Medulla oblongata (tissue), 1 donor: ENCODE measurements at regions not wholly inside any gene's neighbourhood (a gene's known extent, or its start where the extent isn't known, plus 50 kb on each side); places are given as distances from the start of the nearest gene placed in this dataset.

ENCODE experiments used
- DNase-seq: peaks from one replicate; pipeline ENCODE4 v3.0.0-alpha.2; 2015; ENCODE audit errors: extremely low spot score

GRCh38 chr13:112124141-112124540, 57.2 kb downstream of the SOX1 start:
- DNase-seq, result no peak

- DNase-seq, result no peak
Measured at GRCh38 chr13:112127564-112128330, 60.8 kb downstream of the SOX1 start.

GRCh38 chr13:112128331-112128610, 61.3 kb downstream of the SOX1 start:
- no peak for DNase-seq

DNA sequence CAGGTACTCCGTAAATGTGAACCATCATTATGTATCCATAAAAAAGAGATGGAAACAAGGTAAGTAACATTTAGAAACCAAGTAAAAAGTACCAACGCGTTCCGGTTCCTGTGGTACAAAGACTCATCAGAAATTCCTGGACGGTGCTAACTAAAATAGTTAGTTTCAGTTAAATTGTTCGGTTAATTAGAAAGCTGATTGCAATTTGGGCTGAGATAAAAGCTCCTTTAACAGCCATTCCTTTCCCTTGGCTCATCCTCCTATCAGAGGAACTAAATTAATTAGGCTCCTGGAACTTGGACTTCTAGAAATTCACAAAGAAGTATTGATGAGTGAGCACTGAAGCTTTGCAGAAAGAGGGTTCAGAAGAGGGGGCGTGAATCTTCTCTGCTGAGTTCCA, 63.5 kb downstream of the SOX1 start:
- no peak for DNase-seq

DNA sequence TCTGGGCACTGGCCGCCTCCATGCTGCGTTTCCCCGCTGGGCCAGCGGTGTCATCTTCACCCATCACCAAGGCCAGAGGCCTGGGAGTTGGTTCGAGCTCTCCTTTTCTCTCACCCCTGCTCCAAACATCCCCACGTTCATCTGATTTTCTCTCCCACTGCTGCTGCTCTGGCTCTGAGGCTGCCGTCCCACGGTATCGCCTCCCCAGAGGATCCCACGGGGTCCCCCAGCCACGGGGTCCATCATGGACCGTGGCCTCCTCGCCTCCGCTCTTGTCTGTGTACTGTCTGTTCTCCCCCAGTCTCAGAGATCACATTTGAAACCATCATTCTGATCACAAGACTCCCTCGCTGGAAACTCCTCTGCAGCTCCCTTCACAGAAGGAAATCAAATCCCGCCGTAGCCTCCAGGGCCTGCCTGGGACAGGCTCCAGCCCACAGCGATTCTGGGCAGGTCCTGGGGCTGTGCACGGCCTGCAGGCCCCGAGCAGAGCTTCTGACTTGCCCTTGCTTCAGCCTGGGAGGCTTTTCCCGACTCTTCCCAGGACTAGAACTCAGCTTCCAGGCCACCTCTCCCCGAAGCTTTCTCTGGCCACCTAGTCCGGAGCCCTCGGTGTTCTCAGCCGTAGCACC, 64.2 kb downstream of the SOX1 start:
- no peak for DNase-seq

- no peak for DNase-seq
Measured at GRCh38 chr13:112131713-112132113, 64.8 kb downstream of the SOX1 start.

GRCh38 chr13:112132142-112132541, 65.2 kb downstream of the SOX1 start:
- no peak for DNase-seq

DNA sequence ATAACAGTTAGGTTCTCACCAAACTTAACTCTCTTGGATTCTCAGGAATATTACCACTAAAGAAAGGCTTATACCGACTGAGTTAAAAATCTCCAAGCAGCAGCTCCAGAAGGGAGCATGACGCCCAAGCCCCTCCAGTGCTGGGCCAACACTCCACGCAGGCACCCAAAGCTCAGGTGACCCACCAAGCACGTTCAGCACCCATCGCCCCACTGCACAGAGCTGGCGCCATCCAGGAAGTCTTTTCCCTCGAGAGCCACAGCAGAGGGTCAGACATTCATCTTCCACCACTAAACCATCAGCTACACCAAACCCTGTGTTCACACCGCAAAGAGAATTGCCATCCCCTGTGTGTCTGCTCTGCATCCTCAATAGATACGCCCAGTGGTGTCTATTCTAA, 65.7 kb downstream of the SOX1 start:
- DNase-seq, result no peak

DNA sequence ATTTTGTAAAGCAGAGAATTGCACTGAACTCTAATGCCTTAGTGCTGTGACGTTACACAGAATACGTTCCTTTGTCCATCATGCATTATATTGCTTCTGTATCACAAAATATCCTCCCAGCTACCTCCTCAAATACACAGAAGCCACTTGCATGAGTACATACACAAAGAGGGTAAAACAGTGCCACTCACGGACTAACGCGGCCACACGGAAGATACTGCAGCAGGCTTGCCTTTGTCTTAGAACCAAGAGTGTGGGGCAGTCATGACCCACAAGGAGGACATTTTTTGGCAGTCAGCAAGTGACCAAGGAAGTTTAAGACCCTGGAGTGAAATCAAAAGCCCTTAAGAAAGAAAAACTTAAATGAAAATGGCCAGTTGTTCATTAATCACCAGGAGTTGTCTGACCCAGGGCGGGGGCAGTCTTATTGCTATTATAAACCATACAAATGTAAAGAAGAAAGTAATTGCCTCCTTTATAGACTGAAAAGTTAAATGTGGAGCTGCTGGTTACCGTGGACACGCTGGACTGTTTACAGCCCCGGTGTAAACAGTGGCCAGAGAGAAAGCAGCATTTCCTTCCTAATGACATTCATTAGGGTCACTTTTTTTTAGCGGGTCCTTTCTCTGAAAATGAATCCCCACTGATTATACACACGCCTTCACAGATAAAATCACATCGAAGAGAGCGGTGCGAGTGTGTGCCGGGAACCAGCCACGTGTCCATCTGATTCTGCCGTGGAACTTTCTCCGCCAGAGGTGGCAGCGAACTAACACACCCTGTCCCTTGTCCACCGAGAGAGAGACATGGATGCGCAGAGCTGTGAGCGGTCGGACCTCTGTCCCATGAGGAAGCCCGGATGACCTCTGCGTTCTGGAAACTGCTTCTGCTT, 66.8 kb downstream of the SOX1 start:
- DNase-seq, result no peak

DNA sequence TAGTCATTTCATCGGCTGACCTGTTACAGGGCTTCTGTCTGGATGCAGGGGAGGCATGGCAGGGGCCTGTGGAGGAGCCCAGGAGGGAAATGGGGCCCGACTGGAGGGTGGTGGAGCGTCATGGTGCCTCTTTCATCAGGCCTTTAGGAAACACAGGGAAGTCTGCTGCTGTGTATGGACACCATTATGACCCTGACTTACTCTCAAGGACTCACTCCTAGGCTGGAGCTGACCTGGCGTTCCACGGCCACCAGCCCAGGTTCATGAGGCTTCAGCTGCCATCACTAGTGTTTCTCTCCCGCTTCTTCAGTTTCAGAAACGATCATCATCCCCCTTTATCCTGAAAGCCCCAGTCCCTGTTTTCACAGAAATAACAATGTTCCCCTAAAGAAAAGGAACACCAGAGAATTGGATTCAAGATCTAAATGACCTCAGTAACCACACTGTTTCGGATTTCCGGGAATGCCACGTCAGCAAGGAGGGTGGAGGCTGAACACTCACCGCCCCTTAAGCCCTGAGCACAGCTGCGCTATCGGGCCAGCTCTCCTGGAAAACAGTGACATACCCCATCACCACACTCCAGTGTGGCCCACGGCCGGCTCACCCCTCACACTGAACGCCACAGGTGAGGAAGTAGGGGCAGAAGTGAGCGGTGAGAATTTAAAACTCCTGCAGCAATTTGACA, 67.6 kb downstream of the SOX1 start:
- no peak for DNase-seq

- no peak for DNase-seq
Measured at GRCh38 chr13:112136095-112136494, 69.1 kb downstream of the SOX1 start.

DNA sequence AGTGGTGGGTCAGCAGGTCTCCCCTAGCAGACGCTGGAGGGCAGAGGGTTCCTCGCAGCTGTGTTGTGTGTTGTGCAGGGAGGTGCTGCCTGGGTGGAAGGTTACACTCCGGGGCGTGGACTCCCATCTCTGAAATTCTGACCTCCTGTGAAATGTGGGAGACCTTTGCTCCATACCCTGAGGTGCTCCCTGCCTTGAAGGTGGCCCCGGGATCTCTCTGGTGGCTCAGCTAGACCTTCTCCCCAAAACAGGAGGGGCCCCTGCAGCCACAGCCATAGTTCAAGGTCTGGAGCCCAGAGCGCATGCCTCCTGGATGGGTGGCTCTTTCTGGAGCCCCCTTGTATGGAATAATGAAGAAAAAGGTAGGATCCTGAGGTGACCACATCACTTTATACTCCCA, 70.2 kb downstream of the SOX1 start:
- no peak for DNase-seq

DNA sequence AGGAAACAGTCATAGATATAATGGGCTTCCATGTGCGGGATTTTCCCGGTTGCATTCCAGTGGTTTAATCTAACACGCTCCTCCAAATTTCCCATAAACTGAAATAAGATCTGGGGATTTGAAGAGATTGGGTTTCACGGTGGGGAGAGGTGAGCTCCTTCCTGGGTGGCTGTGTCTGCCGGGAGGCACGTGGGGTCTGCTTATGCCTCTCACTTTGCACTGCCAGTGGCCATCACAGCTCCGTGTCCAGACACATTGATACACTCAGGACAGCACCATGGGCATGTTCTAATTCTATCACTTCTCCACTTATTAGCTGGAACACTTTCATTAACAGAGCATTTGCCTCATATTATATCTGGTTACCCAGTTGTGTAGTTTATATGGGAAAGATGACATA, 73.4 kb downstream of the SOX1 start:
- DNase-seq, result no peak

GRCh38 chr13:112141643-112142400, 74.9 kb downstream of the SOX1 start:
- no peak for DNase-seq

- no peak for DNase-seq
Measured at GRCh38 chr13:112142401-112142930, 75.5 kb downstream of the SOX1 start.

- DNase-seq, result no peak
Measured at GRCh38 chr13:112143046-112143752, 76.2 kb downstream of the SOX1 start.

DNA sequence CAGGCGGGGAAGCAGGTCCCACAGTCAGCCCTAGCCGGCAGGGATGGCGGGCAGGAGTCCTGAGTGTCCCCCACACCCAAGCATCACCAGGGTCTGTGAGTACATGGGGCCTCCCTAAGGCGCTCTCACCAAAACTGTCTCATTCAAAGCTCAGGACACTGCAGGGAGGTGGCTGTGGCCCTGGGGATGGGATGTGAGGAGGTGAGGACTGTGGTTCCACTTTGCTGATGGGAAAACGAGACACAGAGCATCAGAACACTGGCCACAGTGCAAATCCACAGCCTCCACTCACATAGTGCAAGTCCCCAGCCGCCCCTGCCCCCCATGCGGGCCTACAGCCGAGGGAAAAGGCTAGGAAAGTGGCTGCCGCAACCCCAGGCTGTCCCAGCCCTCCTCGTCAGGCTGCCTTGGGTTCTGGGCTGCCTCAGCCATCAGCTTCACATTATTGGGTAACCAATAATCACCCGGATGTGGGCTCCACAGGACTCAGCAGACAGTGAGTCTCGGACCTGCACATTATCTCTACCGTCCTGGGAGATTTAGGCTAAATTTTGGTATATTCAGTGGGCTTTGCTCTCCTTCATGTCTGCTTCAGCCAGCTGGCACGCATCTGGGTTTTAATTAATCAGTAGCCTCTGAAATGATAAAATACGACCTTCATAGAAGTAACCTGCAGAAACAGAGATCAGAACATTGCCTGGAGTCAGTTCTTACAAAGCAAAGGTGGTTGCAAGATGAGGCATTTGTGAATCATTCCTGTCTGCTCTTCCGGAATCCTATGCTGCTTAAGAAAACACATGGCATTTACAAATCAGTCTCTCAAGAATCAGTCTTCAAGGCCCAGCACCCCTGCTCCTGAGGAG, 77.0 kb downstream of the SOX1 start:
- no peak for DNase-seq

GRCh38 chr13:112144616-112145550, 77.9 kb downstream of the SOX1 start:
- DNase-seq, result no peak
